22Rv1 (cell line): ENCODE measurements at regions not wholly inside any gene's neighbourhood (a gene's known extent, or its start where the extent isn't known, plus 50 kb on each side); places are given as distances from the start of the nearest gene placed in this dataset.

Experiments used
- CTCF ChIP-seq: fragments of 450-650 bp; IDR thresholded peaks from 2 replicates; pipeline ENCODE4 v1.5.1; 2017; ENCODE audit warnings: mild to moderate bottlenecking
- ZFX ChIP-seq: fragments of 450-650 bp; IDR thresholded peaks from 2 replicates; pipeline ENCODE4 v1.6.1; 2017; ENCODE audit warnings: antibody characterized with exemption, borderline replicate concordance

- TF ChIP-seq CTCF: no peak
- no peak for TF ChIP-seq ZFX
These were observed 162.2 kb upstream of the NT5E start for GRCh38 chr6:85287654-85288053.
